K562 (cell line): ENCODE measurements at regions not wholly inside any gene's neighbourhood (a gene's known extent, or its start where the extent isn't known, plus 50 kb on each side); places are given as distances from the start of the nearest gene placed in this dataset.

Experiments used
- ATF7 ChIP-seq: fragments of 450-650 bp; IDR thresholded peaks from 2 replicates; pipeline ENCODE4 v1.7.1; 2014; ENCODE audit warnings: mild to moderate bottlenecking, moderate library complexity
- E2F4 ChIP-seq: sonication (generic); formaldehyde crosslinking; IDR thresholded peaks from 2 replicates; pipeline ENCODE4 v1.8.0; 2022; ENCODE audit warnings: mild to moderate bottlenecking, low read depth, missing genetic modification reagents
- EP300 ChIP-seq: IDR thresholded peaks from 2 replicates; pipeline ENCODE4 v1.6.1; 2012; ENCODE audit warnings: low read length, improper control_type of control experiment
- HDAC3 ChIP-seq: fragments of 450-650 bp; IDR thresholded peaks from 2 replicates; pipeline ENCODE4 v1.6.1; 2018; ENCODE audit warnings: borderline replicate concordance, mild to moderate bottlenecking, moderate library complexity; ENCODE audit not compliant: partially characterized antibody
- POLR2AphosphoS5 ChIP-seq: IDR thresholded peaks from 2 replicates; pipeline ENCODE4 v1.6.1; 2011; ENCODE audit warnings: mild to moderate bottlenecking, low read depth, low read length, moderate library complexity; ENCODE audit not compliant: control insufficient read depth, insufficient read depth
- SMC3 ChIP-seq: conservative IDR thresholded peaks from 2 replicates; pipeline ENCODE4 v1.6.1; 2011; ENCODE audit warnings: low read depth, low read length, improper control_type of control experiment; ENCODE audit not compliant: insufficient read depth
- USF2 ChIP-seq: sonication (generic); formaldehyde crosslinking; IDR thresholded peaks from 2 replicates; pipeline ENCODE4 v1.5.0; 2020; ENCODE audit warnings: missing genetic modification reagents
- ZC3H11A ChIP-seq: IDR thresholded peaks from 2 replicates; pipeline ENCODE4 v1.6.1; 2012; ENCODE audit warnings: low read depth, low read length, improper control_type of control experiment
- ZNF696 ChIP-seq: fragments of 250-450 bp; sonication (Bioruptor Pico); conservative IDR thresholded peaks from 2 replicates; pipeline ENCODE4 v1.4.0; 2020; ENCODE audit warnings: mild to moderate bottlenecking, moderate library complexity
- ZNF830 ChIP-seq: fragments of 250-450 bp; sonication (Bioruptor Pico); IDR thresholded peaks from 2 replicates; pipeline ENCODE4 v1.5.0; 2021; ENCODE audit warnings: mild to moderate bottlenecking
- TF ChIP-seq, protein P1 (sequence below): sonication (generic); formaldehyde crosslinking; IDR thresholded peaks from 2 replicates; pipeline ENCODE4 v1.8.1; 2023; ENCODE audit warnings: mild to moderate bottlenecking, missing genetic modification reagents
- TF ChIP-seq, protein P2 (sequence below): sonication (generic); formaldehyde crosslinking; IDR thresholded peaks from 2 replicates; pipeline ENCODE4 v1.8.0; 2022; ENCODE audit warnings: mild to moderate bottlenecking, missing genetic modification reagents

DNA sequence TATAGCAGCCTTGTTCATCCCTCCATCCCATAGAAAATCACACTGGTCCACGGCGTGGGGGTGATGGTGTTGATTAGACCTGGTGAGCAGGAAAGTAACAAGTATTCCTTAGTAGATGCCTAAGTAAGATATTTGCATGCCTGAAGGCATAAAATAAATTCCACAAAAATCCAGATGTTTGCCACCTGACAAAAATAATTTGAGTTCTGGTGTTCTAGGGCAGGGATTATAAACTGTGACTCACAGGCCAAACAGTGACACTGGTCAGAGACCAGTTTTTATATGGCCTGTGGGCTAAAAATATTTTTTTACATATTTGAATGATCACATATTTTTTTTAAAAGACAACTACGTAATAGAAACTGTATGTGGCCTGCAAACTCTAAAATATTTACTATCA lies 310.7 kb downstream of the RFC3 start:
- no peak for TF ChIP-seq E2F4
- no peak for TF ChIP-seq USF2 (CRISPR knock-in tag)
- TF ChIP-seq, protein P1, sequence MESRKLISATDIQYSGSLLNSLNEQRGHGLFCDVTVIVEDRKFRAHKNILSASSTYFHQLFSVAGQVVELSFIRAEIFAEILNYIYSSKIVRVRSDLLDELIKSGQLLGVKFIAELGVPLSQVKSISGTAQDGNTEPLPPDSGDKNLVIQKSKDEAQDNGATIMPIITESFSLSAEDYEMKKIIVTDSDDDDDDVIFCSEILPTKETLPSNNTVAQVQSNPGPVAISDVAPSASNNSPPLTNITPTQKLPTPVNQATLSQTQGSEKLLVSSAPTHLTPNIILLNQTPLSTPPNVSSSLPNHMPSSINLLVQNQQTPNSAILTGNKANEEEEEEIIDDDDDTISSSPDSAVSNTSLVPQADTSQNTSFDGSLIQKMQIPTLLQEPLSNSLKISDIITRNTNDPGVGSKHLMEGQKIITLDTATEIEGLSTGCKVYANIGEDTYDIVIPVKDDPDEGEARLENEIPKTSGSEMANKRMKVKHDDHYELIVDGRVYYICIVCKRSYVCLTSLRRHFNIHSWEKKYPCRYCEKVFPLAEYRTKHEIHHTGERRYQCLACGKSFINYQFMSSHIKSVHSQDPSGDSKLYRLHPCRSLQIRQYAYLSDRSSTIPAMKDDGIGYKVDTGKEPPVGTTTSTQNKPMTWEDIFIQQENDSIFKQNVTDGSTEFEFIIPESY (CRISPR knock-in tag), result no peak
- no peak for TF ChIP-seq ZNF830 (CRISPR knock-in tag)
- TF ChIP-seq ATF7, result no peak
- TF ChIP-seq ZC3H11A, result no peak
- no peak for TF ChIP-seq ZNF696
- no peak for TF ChIP-seq EP300
- TF ChIP-seq POLR2AphosphoS5, result no peak
- TF ChIP-seq, protein P2, sequence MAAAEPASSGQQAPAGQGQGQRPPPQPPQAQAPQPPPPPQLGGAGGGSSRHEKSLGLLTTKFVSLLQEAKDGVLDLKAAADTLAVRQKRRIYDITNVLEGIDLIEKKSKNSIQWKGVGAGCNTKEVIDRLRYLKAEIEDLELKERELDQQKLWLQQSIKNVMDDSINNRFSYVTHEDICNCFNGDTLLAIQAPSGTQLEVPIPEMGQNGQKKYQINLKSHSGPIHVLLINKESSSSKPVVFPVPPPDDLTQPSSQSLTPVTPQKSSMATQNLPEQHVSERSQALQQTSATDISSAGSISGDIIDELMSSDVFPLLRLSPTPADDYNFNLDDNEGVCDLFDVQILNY (CRISPR knock-in tag), result no peak
- no peak for TF ChIP-seq SMC3
- no peak for TF ChIP-seq HDAC3
